ENCODE measurements at regions not wholly inside any gene's neighbourhood (a gene's known extent, or its start where the extent isn't known, plus 50 kb on each side); places are given as distances from the start of the nearest gene placed in this dataset.

DNA sequence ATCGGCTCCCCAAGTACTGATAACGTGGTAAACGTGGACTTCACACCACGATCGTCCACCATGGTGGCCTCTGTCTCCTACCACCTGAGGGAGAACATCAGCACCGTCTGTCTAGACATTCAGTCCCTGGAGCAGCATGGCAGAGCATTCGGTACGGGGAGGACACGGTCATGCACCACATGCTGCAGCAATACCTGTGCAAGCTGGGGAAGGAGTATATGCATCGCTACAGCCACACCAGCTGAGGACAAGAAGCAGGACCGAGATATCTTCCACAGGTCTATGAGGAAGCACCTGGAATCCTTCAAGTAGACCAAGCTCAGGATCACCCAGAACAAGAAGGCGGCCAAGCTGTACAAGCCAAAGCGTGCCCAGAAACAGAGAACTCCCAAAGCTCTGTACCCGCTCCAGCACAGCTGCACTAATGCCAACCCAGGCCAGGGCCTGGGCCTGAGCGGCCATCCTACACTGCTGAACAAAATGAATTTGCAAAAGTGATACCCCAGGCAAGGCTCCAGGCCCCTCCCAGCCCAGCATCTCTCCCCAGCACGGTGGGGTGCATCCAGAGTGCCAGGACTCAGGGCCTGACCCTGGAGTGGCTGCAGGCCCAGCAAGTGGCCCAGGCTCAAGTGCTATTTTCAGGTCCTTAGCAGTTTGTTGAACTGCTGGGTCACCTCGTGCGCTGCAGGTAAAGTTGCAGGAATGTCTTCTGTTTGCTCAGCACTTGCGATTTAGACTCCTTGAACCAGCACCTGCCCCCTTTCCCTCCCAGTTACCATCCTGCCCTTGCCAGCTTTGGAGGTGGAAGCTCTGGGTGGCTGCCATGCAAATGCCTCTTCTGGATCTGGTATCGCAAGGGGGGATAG lies 119.3 kb upstream of the SERPIND1 start:
- TF ChIP-seq, protein P1, sequence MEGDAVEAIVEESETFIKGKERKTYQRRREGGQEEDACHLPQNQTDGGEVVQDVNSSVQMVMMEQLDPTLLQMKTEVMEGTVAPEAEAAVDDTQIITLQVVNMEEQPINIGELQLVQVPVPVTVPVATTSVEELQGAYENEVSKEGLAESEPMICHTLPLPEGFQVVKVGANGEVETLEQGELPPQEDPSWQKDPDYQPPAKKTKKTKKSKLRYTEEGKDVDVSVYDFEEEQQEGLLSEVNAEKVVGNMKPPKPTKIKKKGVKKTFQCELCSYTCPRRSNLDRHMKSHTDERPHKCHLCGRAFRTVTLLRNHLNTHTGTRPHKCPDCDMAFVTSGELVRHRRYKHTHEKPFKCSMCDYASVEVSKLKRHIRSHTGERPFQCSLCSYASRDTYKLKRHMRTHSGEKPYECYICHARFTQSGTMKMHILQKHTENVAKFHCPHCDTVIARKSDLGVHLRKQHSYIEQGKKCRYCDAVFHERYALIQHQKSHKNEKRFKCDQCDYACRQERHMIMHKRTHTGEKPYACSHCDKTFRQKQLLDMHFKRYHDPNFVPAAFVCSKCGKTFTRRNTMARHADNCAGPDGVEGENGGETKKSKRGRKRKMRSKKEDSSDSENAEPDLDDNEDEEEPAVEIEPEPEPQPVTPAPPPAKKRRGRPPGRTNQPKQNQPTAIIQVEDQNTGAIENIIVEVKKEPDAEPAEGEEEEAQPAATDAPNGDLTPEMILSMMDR (conservative IDR thresholded peaks at IDR 0.05; ENCODE audit: low read depth, low read length): no peak
- TF ChIP-seq EZH2 (IDR thresholded peaks at IDR 0.05; ENCODE audit: borderline replicate concordance, low read depth, low read length, poor library complexity, severe bottlenecking): no peak

All from A673 (cell line).